ENCODE measurements at regions not wholly inside any gene's neighbourhood (a gene's known extent, or its start where the extent isn't known, plus 50 kb on each side); places are given as distances from the start of the nearest gene placed in this dataset.

GRCh38 chr4:125719987-125720386, 405.2 kb downstream of the FAT4 start:
- no peaks in the 10 kb centered on the region for H4K20me1 ChIP-seq (replicated peaks; ENCODE audit: control insufficient read depth, extremely low read depth, insufficient read depth, low read length)
- peak overlapping the region; percentile 54 for H3K4me2 ChIP-seq (ENCODE audit: insufficient read depth, low read length)
- DNase-seq (ENCODE audit: low read depth, low spot score): peak; percentile 55
- ChIA-PET POLR2A (no interaction called here), CTCF (interaction anchor here (0.9 to 2.7 kb wide), 3 partner anchors 16 to 31 kb away, joined by 3 to 10 read pairs (median 4); no protein-coding TSS in a partner anchor)
- peaks cover 10% of the 10 kb centered on the region for H3K4me1 ChIP-seq (ENCODE audit: control insufficient read depth, extremely low read depth, insufficient read depth, low read length)
- H3K4me3 ChIP-seq (replicated peaks in 1 of 3; ENCODE audit: insufficient read depth in 1 of 3, low read depth in 1 of 3, low read length in 3 of 3): no peak overlapping the region
- intact Hi-C loops (cut with micrococcal nuclease) (loop anchor here (1.0 kb wide), 2 partner anchors 15 to 19 kb away; no protein-coding TSS in a partner anchor), dilution Hi-C loops (cut with MboI; ENCODE audit: extremely low pct_ligation_motif_present, low sequenced_read_pairs) (no loop called here)
- peak; percentile 72 for TF ChIP-seq JUN (IDR thresholded peaks at IDR 0.05; ENCODE audit: borderline replicate concordance, insufficient read depth, insufficient read length, low read depth)
- TF ChIP-seq POLR2A (IDR thresholded peaks at IDR 0.05; ENCODE audit: low read depth, low read length): no peak
- TF ChIP-seq POLR2AphosphoS5 (IDR thresholded peaks at IDR 0.05; ENCODE audit: insufficient read depth, low read depth, low read length): no peak
- no peak for TF ChIP-seq MAX (IDR thresholded peaks at IDR 0.05; ENCODE audit: insufficient read depth, insufficient read length)
- no peak for TF ChIP-seq GATA2 (IDR thresholded peaks at IDR 0.05; ENCODE audit: insufficient read depth, insufficient read length, low read depth, low read length)
- peak; percentile 44 for TF ChIP-seq FOS (IDR thresholded peaks at IDR 0.05; ENCODE audit: borderline replicate concordance, insufficient read depth, low read length)
- no peak for TF ChIP-seq MYC (IDR thresholded peaks at IDR 0.05; ENCODE audit: low read depth, low read length)
- no peak for TF ChIP-seq CTCF (IDR thresholded peaks at IDR 0.05; ENCODE audit: extremely low read depth in 1 of 2, insufficient read depth in 1 of 2, low read depth in 1 of 2, low read length in 2 of 2)
- no peak for TF ChIP-seq EZH2 (IDR thresholded peaks at IDR 0.05; ENCODE audit: borderline replicate concordance, low read depth, low read length, severe bottlenecking)
- no TSS peak for BruUV-seq (replicated peaks)
- H3K27me3 ChIP-seq (ENCODE audit: control insufficient read depth in 2 of 2, insufficient read depth in 2 of 2, low read length in 2 of 2): no peaks in the 10 kb centered on the region
- H3K27ac ChIP-seq (ENCODE audit: insufficient read depth, low read depth, low read length): peak overlapping the region; percentile 43
- H3K36me3 ChIP-seq (ENCODE audit: control insufficient read depth in 2 of 2, extremely low read depth in 1 of 2, insufficient read depth in 2 of 2, low read length in 2 of 2): no peaks in the 10 kb centered on the region
- FAIRE-seq: no peak
- no peaks in the 10 kb centered on the region for H3K79me2 ChIP-seq (ENCODE audit: control insufficient read depth, insufficient read depth, low read length)
- no peaks in the 10 kb centered on the region for H3K9me1 ChIP-seq (replicated peaks; ENCODE audit: control insufficient read depth, extremely low read depth, insufficient read depth, low read length)
- no peaks in the 10 kb centered on the region for H3K9me3 ChIP-seq (replicated peaks; ENCODE audit: control insufficient read depth, insufficient read depth, low read length)
- H2AFZ ChIP-seq (ENCODE audit: low read depth, low read length): peak overlapping the region; percentile 39
- no peak overlapping the region for H3K9ac ChIP-seq (replicated peaks; ENCODE audit: extremely low read depth, insufficient read depth, low read length)
